Upper lobe of left lung (tissue), 4 donors: ENCODE measurements at regions not wholly inside any gene's neighbourhood (a gene's known extent, or its start where the extent isn't known, plus 50 kb on each side); places are given as distances from the start of the nearest gene placed in this dataset.

Experiments
- EP300 ChIP-seq, 4 donors: sonication (generic); formaldehyde crosslinking; IDR thresholded peaks; one replicate each; pipeline ENCODE4 v1.5.1; 2017; ENCODE audit warnings: antibody characterized with exemption in 4 of 4, control low read depth in 2 of 4
- TF ChIP-seq, protein P1 (sequence below), 6 experiments: fragments of 450-650 bp in 4 of 6; fragments of 200-600 bp in 2 of 6; sonication (generic) in 2 of 6; IDR thresholded peaks; one replicate each; pipeline ENCODE4 v1.5.1; 2016 to 2019; ENCODE audit warnings: antibody characterized with exemption in 6 of 6

DNA sequence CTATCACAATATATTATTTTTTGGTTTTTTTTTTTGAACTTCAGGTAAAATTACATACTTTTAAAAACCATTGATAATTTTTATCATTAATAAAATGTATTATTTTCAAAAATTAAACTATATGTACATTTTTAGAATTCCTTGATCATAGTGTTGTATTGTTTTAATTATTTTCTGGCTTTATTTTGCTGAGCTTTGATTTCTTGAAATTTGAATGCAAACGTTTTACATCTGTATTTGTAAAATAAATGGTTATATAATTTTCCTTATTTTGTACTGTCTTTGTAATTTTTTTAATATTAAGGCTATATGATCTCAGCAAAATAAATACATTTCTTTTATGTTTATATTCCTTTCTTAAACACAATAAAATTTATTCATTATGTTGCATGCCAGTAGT lies 125.6 kb downstream of the KIF2B start:
- TF ChIP-seq EP300 (IDR thresholded peaks at IDR 0.05), result no peak
- TF ChIP-seq, protein P1, sequence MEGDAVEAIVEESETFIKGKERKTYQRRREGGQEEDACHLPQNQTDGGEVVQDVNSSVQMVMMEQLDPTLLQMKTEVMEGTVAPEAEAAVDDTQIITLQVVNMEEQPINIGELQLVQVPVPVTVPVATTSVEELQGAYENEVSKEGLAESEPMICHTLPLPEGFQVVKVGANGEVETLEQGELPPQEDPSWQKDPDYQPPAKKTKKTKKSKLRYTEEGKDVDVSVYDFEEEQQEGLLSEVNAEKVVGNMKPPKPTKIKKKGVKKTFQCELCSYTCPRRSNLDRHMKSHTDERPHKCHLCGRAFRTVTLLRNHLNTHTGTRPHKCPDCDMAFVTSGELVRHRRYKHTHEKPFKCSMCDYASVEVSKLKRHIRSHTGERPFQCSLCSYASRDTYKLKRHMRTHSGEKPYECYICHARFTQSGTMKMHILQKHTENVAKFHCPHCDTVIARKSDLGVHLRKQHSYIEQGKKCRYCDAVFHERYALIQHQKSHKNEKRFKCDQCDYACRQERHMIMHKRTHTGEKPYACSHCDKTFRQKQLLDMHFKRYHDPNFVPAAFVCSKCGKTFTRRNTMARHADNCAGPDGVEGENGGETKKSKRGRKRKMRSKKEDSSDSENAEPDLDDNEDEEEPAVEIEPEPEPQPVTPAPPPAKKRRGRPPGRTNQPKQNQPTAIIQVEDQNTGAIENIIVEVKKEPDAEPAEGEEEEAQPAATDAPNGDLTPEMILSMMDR (IDR thresholded peaks at IDR 0.05), result no peak
